Heart left ventricle (tissue), 13 donors: ENCODE measurements at regions not wholly inside any gene's neighbourhood (a gene's known extent, or its start where the extent isn't known, plus 50 kb on each side); places are given as distances from the start of the nearest gene placed in this dataset.

ENCODE experiments used
- POLR2A ChIP-seq, 2 donors: fragments of 450-650 bp; IDR thresholded peaks; one replicate each; pipeline ENCODE4 v1.6.1; 2017; ENCODE audit warnings: antibody characterized with exemption in 2 of 2, mild to moderate bottlenecking in 2 of 2, moderate library complexity in 2 of 2
- TF ChIP-seq, protein P1 (sequence below), 12 donors: fragments of 200-600 bp; sonication (generic) in 4 of 12; IDR thresholded peaks; one replicate each; pipeline versions ENCODE4 v1.5.0 to v1.8.0; 2018 to 2022; ENCODE audit warnings: antibody characterized with exemption in 12 of 12, mild to moderate bottlenecking in 5 of 12
- donor health status: ischemic (EF 13 %, LVEDD 7.1; RV severe dilation, severe dysfunction).
- donor health status: DM: no; HTN: yes; CAD: no.
- donor health status: DM: no; HTN: no; CAD: no.
- donor health status: ischemic (EF 25% LVEDD 6.9; RV normal size, moderate dysfunction).
- donor health status: ischemic (EF 25% LVEDD 5.7; RV mildly dilated, moderate dysfunction).
- donor health status: ischemic (EF 35%, LVEDD 5.7; RV mildly dilated, moderate dysfunction).
- donor health status: nonischemic (EF 11% LVEDD 7.7; RV severe dilation, severe dysfunction).
- donor health status: DM: yes; HTN: yes; CAD: no.
- donor health status: PGD.
- donor health status: ischemic (EF 29% LVEDD 5.4; RV normal size, mild dysfunction).
- donor health status: nonischemic (EF 23%, LVEDD 6.1; RV moderate dilation, normal function).

DNA sequence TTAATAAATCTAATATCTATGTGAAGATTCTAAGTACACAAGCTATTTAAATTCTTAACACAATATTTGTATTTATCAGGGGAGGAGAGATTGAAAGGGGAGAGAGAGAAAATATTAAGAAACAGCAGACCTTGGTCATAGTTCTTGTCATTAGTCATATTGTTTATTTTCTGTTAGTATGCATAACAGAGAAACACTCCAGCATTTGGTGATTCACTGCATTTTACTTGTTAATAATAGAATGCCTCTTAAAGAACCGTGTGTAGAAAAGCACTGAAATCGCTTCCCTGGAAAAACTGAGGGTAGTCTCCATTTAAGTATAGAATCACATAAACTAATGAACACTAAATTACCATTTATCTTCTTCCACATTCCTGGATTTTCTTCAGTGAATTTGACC is 122.7 kb upstream of the TRPC6 start:
- no peak for TF ChIP-seq POLR2A (IDR thresholded peaks at IDR 0.05)
- TF ChIP-seq, protein P1, sequence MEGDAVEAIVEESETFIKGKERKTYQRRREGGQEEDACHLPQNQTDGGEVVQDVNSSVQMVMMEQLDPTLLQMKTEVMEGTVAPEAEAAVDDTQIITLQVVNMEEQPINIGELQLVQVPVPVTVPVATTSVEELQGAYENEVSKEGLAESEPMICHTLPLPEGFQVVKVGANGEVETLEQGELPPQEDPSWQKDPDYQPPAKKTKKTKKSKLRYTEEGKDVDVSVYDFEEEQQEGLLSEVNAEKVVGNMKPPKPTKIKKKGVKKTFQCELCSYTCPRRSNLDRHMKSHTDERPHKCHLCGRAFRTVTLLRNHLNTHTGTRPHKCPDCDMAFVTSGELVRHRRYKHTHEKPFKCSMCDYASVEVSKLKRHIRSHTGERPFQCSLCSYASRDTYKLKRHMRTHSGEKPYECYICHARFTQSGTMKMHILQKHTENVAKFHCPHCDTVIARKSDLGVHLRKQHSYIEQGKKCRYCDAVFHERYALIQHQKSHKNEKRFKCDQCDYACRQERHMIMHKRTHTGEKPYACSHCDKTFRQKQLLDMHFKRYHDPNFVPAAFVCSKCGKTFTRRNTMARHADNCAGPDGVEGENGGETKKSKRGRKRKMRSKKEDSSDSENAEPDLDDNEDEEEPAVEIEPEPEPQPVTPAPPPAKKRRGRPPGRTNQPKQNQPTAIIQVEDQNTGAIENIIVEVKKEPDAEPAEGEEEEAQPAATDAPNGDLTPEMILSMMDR (IDR thresholded peaks at IDR 0.05): no peak
